Coronary artery (tissue), 2 donors: ENCODE measurements at regions not wholly inside any gene's neighbourhood (a gene's known extent, or its start where the extent isn't known, plus 50 kb on each side); places are given as distances from the start of the nearest gene placed in this dataset.

Source experiments
- DNase-seq: peaks from one replicate; pipeline ENCODE4 v3.0.0-alpha.2; 2017; ENCODE audit warnings: low spot score
- H3K27ac ChIP-seq, 2 donors: fragments of 200-600 bp; sonication (generic); one replicate each; pipeline ENCODE4 v1.5.1; 2016 to 2019
- H3K4me3 ChIP-seq: fragments of 200-600 bp; sonication (generic); 2 replicates; pipeline ENCODE4 v1.5.1; 2016; ENCODE audit warnings: mild to moderate bottlenecking, moderate library complexity
- TF ChIP-seq, protein P1 (sequence below): fragments of 200-600 bp; sonication (generic); IDR thresholded peaks from one replicate; pipeline ENCODE4 v1.5.1; 2019; ENCODE audit warnings: antibody characterized with exemption

DNA sequence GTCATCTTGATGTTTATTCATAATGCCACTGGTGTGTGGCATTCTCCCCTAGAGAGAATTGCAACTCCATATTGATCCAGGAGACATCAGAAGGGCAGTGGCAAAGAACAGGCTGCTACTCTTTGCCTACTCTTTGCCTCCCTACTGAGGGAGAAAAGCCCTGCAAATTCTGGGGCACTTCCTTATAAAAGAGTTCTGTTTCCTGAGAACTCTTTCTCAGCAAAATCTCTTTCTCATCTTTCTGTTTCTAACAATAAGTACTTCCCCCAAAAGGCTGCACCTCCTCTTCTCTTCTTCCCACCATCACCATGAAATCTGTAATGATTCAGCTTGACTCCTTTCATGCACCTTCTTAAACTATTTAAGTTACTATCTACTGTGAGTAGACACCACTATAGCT is 270.3 kb downstream of the MREG start:
- H3K4me3 ChIP-seq: no peak overlapping the region
- no peak overlapping the region for H3K27ac ChIP-seq
- no peak for DNase-seq
- TF ChIP-seq, protein P1, sequence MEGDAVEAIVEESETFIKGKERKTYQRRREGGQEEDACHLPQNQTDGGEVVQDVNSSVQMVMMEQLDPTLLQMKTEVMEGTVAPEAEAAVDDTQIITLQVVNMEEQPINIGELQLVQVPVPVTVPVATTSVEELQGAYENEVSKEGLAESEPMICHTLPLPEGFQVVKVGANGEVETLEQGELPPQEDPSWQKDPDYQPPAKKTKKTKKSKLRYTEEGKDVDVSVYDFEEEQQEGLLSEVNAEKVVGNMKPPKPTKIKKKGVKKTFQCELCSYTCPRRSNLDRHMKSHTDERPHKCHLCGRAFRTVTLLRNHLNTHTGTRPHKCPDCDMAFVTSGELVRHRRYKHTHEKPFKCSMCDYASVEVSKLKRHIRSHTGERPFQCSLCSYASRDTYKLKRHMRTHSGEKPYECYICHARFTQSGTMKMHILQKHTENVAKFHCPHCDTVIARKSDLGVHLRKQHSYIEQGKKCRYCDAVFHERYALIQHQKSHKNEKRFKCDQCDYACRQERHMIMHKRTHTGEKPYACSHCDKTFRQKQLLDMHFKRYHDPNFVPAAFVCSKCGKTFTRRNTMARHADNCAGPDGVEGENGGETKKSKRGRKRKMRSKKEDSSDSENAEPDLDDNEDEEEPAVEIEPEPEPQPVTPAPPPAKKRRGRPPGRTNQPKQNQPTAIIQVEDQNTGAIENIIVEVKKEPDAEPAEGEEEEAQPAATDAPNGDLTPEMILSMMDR: no peak

DNA sequence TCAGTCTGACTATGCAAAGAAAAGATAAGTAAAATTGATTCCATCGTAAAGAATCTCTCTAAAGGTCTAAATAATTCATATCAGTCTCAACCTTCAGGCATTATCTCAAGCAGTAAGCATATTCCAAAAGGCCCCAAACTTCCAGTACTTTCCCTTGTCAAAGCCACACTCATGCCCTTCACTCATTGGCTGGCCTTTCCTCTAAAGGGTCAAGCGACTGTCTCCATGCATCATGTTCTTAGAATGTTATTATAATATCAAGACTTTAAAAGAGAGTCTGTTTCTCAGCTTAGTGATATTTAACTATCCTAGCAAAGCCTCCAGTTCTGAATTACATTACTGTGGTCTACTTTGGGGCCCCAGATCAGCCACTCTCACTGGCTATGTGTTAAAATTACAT is 271.3 kb downstream of the MREG start:
- H3K4me3 ChIP-seq: no peak overlapping the region
- DNase-seq: no peak
- TF ChIP-seq, protein P1: no peak
- H3K27ac ChIP-seq: no peak overlapping the region

DNA sequence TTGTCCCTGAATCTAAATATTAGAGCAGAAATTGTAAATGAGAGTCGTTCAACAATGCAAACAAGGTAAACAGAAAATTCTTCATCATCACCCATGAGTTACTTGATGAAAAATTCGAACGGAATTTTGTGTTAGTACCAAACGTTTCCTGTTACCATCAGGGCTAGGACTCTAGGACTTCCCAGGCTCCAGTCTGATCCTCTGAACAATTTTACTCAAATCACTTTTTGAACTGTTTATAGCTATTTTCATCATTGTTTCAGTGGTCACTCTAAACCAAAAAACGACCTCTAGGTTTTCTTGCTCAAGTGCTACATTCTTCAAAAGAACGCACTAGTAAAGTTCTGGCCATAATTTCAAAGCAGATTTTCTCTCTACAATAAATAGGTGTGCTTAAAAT is 273.3 kb downstream of the MREG start:
- Histone ChIP-seq H3K4me3 (no peak overlapping the region), H3K27ac (no peak overlapping the region)
- no peak for DNase-seq
- TF ChIP-seq, protein P1: no peak

DNA sequence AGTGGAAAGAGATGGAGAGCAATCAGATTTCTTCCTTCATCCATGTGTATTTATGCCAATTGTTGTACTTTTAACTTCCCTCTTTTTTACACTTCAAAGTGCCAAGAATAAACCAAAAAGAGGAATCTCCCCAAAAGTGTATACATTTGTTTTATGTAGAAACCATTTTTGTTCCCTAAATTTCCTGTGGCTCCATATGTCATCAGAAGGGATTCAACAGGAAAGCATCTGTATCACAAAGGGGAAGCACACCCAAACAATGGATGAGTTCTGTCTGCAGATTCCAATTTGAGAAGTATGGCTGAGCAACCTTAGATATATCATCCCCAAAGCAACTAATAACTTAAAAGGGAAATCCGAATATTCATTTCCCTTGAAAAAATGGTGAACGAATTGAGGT is 275.0 kb downstream of the MREG start:
- Histone ChIP-seq H3K4me3 (no peak overlapping the region), H3K27ac (no peak overlapping the region)
- TF ChIP-seq, protein P1: no peak
- no peak for DNase-seq

DNA sequence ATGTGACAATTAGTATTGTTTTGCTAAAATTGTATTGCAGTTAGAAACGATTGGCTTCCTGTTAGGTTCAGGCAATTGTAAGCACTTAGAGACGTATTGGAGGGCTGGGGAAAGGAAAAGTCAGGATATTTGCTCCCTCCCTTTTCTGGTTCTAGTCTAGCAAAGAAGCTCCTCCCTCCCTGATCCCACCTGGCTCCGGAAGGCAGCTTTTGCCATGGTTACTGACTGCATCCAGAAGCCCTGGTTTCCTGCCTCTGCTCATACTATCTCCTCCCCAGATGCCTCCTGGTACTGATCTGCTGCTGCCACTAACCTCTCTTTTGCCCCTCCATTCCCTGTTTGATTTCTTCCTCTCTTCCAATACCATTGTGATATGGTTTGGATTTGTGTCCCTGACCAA is 275.9 kb downstream of the MREG start:
- TF ChIP-seq, protein P1: no peak
- Histone ChIP-seq H3K27ac (no peak overlapping the region), H3K4me3 (no peak overlapping the region)
- DNase-seq: no peak

DNA sequence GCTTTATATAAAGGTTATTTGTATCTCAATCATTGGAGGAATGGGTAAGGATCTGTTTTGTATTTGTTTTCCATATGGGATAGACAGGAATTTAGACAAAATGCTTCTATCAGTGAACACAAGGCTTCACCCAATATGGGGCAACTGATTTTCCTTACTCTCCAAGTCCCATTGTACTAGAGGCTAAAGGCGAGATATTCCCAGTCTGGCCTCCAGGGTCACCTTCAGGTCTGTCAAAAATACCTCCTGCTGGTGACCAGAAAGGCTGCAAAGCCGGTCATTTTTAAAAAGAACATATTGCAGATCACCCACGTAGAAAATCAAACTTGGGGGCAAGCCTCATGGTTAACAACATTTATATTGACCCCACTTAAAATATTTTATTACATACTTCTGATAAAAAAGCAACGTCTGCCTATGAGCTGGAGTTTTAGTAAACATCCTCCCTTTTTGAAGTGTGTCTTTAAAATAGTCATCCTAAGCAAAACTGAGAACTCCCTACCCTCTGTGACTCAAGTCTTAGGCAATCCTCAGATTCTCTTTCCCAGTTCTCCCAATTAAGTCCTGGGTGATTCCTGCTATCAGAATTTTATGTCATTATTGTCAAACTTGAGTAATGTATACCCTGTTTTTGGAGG is 276.6 kb downstream of the MREG start:
- TF ChIP-seq, protein P1: no peak
- no peak for DNase-seq
- Histone ChIP-seq H3K4me3 (no peak overlapping the region), H3K27ac (peak overlapping the region in 1 of 2 donors; percentile 15)

DNA sequence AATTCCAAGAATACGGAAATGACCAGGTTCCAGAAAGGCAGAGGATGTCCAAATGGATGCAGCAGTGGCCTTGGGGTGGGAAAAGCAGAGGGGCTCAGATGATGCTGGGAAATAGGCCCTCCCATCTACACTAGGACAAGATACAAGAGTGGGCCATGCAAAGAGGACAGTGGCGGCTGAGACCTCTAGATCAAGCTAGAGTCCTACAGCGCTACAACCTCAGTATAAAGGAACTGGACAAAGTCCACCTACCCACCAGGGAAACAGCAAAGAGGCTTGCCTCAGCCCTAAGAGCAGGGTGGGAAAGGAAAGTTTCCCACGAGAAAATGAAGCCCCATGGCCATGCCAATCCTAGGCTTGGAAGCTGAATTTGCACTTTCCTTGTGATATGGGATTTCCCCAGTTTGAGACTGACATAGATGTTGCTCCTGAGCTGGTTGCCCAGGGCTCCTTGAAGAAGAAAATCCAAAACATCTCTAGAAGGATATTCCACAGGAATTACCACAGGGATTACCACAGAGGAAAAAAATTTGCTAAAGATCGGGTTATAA is 282.2 kb downstream of the MREG start:
- no peak for DNase-seq
- TF ChIP-seq, protein P1: no peak
- H3K27ac ChIP-seq: no peak overlapping the region
- no peak overlapping the region for H3K4me3 ChIP-seq
